ENCODE measurements at regions not wholly inside any gene's neighbourhood (a gene's known extent, or its start where the extent isn't known, plus 50 kb on each side); places are given as distances from the start of the nearest gene placed in this dataset.

- no peak for TF ChIP-seq JUND (IDR thresholded peaks at IDR 0.05)
- TF ChIP-seq EZH2phosphoT487 (IDR thresholded peaks at IDR 0.05; ENCODE audit: borderline replicate concordance), result no peak
- TF ChIP-seq CTCF (IDR thresholded peaks at IDR 0.05 in 2 of 3, conservative IDR thresholded peaks at IDR 0.05 in 1 of 3; ENCODE audit: borderline replicate concordance in 1 of 3, insufficient read depth in 1 of 3, low read depth in 2 of 3, low read length in 2 of 3), result no peak
- TF ChIP-seq REST (IDR thresholded peaks at IDR 0.05; ENCODE audit: low read depth), result no peak
- no peak for TF ChIP-seq SRF (IDR thresholded peaks at IDR 0.05; ENCODE audit: low read depth)
- TF ChIP-seq ZBTB33 (IDR thresholded peaks at IDR 0.05; ENCODE audit: extremely low read depth, insufficient replicate concordance, low read length), result no peak
- no peak for TF ChIP-seq SP1 (IDR thresholded peaks at IDR 0.05; ENCODE audit: low read depth)
- no peak for TF ChIP-seq YY1 (IDR thresholded peaks at IDR 0.05; ENCODE audit: extremely low read depth, insufficient replicate concordance, low read depth, low read length)
Observed at GRCh38 chr2:183541766-183542165, 417.5 kb downstream of the NUP35 start.
